Body of pancreas (tissue), 4 donors: ENCODE measurements at regions not wholly inside any gene's neighbourhood (a gene's known extent, or its start where the extent isn't known, plus 50 kb on each side); places are given as distances from the start of the nearest gene placed in this dataset.

Experiments
- ATAC-seq: fragments of 150-250 bp; one replicate; pipeline ENCODE4 v1.9.1; 2016
- DNase-seq, 4 donors: peaks; one replicate each; pipeline ENCODE4 v3.0.0-alpha.2; 2019
- H3K27ac ChIP-seq, 4 donors: fragments of 200-600 bp; sonication (generic); 1 replicate in 3 of 4; 2 replicates in 1 of 4; pipeline versions ENCODE4 v1.5.1 to v1.6.1; 2016 to 2019; ENCODE audit warnings: mild to moderate bottlenecking in 1 of 4, mixed read lengths in 1 of 4, moderate library complexity in 1 of 4
- H3K27me3 ChIP-seq, 2 donors: fragments of 200-600 bp; sonication (generic); one replicate each; pipeline ENCODE4 v1.6.0; 2016; ENCODE audit warnings: mild to moderate bottlenecking in 1 of 2
- H3K36me3 ChIP-seq, 2 donors: fragments of 200-600 bp; sonication (generic); replicated peaks in 1 of 2; 2 replicates each; pipeline ENCODE4 v1.5.1; 2016; ENCODE audit warnings: low read depth in 2 of 2; ENCODE audit not compliant: insufficient read depth in 1 of 2
- H3K4me1 ChIP-seq: fragments of 200-600 bp; sonication (generic); one replicate; pipeline ENCODE4 v1.6.0; 2016
- H3K4me3 ChIP-seq, 2 donors: fragments of 200-600 bp; sonication (generic); 1 replicate in 1 of 2; 2 replicates in 1 of 2; pipeline ENCODE4 v1.5.1; 2016 to 2019
- H3K9me3 ChIP-seq, 3 donors: fragments of 200-600 bp; sonication (generic); 1 replicate in 2 of 3; 2 replicates in 1 of 3; pipeline ENCODE4 v1.5.1; 2016
- CTCF ChIP-seq, 7 experiments: fragments of 450-650 bp in 4 of 7; fragments of 200-600 bp in 3 of 7; sonication (generic) in 3 of 7; IDR thresholded peaks; one replicate each; pipeline ENCODE4 v1.5.1; 2016 to 2019; ENCODE audit warnings: antibody characterized with exemption in 7 of 7
- POLR2A ChIP-seq, 3 donors: fragments of 450-650 bp; IDR thresholded peaks; one replicate each; pipeline ENCODE4 v1.6.1; 2016; ENCODE audit warnings: antibody characterized with exemption in 3 of 3, mild to moderate bottlenecking in 2 of 3
- WGBS, 2 donors: methylation state at CpG; one replicate each; pipeline ENCODE4 v1.1.5; 2017; 5-methylcytosine and 5-hydroxymethylcytosine counted together
- intact Hi-C: fragments of 100-400 bp; cut with DNase I; formaldehyde crosslinking; loops from one replicate; pipeline ENCODE4 v1.15.1; 2023

GRCh38 chr2:167543721-167544120 lies 655.4 kb downstream of the XIRP2 start:
- Histone ChIP-seq H3K27me3 (no peaks in the 10 kb centered on the region), H3K4me1 (no peaks in the 10 kb centered on the region), H3K27ac (no peak overlapping the region), H3K36me3 (no peaks in the 10 kb centered on the region), H3K4me3 (no peak overlapping the region), H3K9me3 (no peaks in the 10 kb centered on the region)
- intact Hi-C loops = no loop called here
- WGBS, 2 donors = 86 to 89% methylated on average over 4 of the region's 4 CpGs
- ATAC-seq = no peak
- no peak for DNase-seq
- TF ChIP-seq CTCF (IDR thresholded peaks at IDR 0.05) = no peak
- no peak for TF ChIP-seq POLR2A (IDR thresholded peaks at IDR 0.05)

GRCh38 chr2:167537743-167538142 lies 649.5 kb downstream of the XIRP2 start:
- TF ChIP-seq POLR2A (IDR thresholded peaks at IDR 0.05) (no peak), CTCF (IDR thresholded peaks at IDR 0.05) (no peak)
- intact Hi-C loops = no loop called here
- no peaks in the 10 kb centered on the region for H3K4me1 ChIP-seq
- ATAC-seq (no peak), DNase-seq (no peak)
- no peak overlapping the region for H3K27ac ChIP-seq
- no peaks in the 10 kb centered on the region for H3K9me3 ChIP-seq
- no peaks in the 10 kb centered on the region for H3K36me3 ChIP-seq
- no peak overlapping the region for H3K4me3 ChIP-seq
- 73 to 74% methylated on average over 4 of the region's 4 CpGs for WGBS, 2 donors
- H3K27me3 ChIP-seq = no peaks in the 10 kb centered on the region

GRCh38 chr2:167534443-167534842 lies 646.2 kb downstream of the XIRP2 start:
- 78 to 83% methylated on average over 1 of the region's 1 CpG for WGBS, 2 donors
- H3K4me3 ChIP-seq = no peak overlapping the region
- H3K27me3 ChIP-seq = no peaks in the 10 kb centered on the region
- no peak for DNase-seq
- no peaks in the 10 kb centered on the region for H3K36me3 ChIP-seq
- H3K27ac ChIP-seq = no peak overlapping the region
- H3K4me1 ChIP-seq = no peaks in the 10 kb centered on the region
- TF ChIP-seq POLR2A (IDR thresholded peaks at IDR 0.05) = no peak
- ATAC-seq = no peak
- intact Hi-C loops = no loop called here
- no peaks in the 10 kb centered on the region for H3K9me3 ChIP-seq

GRCh38 chr2:167524786-167525185 lies 636.5 kb downstream of the XIRP2 start:
- no peaks in the 10 kb centered on the region for H3K27me3 ChIP-seq
- intact Hi-C loops = no loop called here

GRCh38 chr2:167510071-167510759 lies 621.9 kb downstream of the XIRP2 start:
- DNase-seq = no peak
- WGBS, 2 donors = 69 to 72% methylated on average over 2 of the region's 2 CpGs
- H3K27ac ChIP-seq = no peak overlapping the region

More at GRCh38 chr2:167524786-167525185, 636.5 kb downstream of the XIRP2 start:
- no peak for DNase-seq
- H3K27ac ChIP-seq = no peak overlapping the region
- TF ChIP-seq CTCF (IDR thresholded peaks at IDR 0.05) (no peak), POLR2A (IDR thresholded peaks at IDR 0.05) (no peak)
- no peak for ATAC-seq
- no peak overlapping the region for H3K4me3 ChIP-seq
- no peaks in the 10 kb centered on the region for H3K9me3 ChIP-seq
- no peaks in the 10 kb centered on the region for H3K4me1 ChIP-seq
- no peaks in the 10 kb centered on the region for H3K36me3 ChIP-seq
- WGBS, 2 donors = 52 to 55% methylated on average over 2 of the region's 2 CpGs

More at GRCh38 chr2:167510071-167510759, 621.9 kb downstream of the XIRP2 start:
- Histone ChIP-seq H3K27me3 (no peaks in the 10 kb centered on the region), H3K4me1 (no peaks in the 10 kb centered on the region), H3K9me3 (no peaks in the 10 kb centered on the region), H3K4me3 (no peak overlapping the region), H3K36me3 (no peaks in the 10 kb centered on the region)
- intact Hi-C loops = no loop called here
- TF ChIP-seq CTCF (IDR thresholded peaks at IDR 0.05) = no peak
- no peak for TF ChIP-seq POLR2A (IDR thresholded peaks at IDR 0.05)
- no peak for ATAC-seq
